Anterior cingulate cortex (tissue), 58 donors: ENCODE measurements at regions not wholly inside any gene's neighbourhood (a gene's known extent, or its start where the extent isn't known, plus 50 kb on each side); places are given as distances from the start of the nearest gene placed in this dataset.
A peak's percentile ranks its signal among the peaks of the same experiment; 100 is the strongest.
"Not testable (repeated sequence)": the region's sequence is repeated elsewhere in the genome, so short reads cannot be mapped to it uniquely, and the experiment has no call there.

Experiments
- DNase-seq, 58 donors: peaks; one replicate each; lab custom pipeline; 2025; lab: John Stamatoyannopoulos, UW

DNA sequence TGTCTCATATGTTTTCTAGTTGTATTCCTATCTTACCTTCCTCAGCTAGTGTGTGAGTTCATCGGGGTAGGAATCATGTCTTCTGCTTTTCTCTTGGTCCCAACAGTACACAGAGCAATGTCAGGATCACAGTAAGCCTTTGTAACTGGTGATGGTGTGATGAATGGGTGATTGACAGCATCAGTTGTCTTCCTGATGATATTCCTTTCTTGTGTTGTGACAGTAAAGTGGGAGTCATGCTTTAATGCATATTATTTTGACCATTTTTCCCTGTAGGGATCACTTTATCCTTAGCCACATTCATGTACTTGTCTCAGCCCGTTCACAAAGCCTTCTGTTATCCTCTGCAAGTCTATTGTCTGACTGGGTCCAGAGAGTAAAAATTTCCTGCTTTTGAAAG lies 501.7 kb downstream of the UTRN start:
- DNase-seq = no peak

DNA sequence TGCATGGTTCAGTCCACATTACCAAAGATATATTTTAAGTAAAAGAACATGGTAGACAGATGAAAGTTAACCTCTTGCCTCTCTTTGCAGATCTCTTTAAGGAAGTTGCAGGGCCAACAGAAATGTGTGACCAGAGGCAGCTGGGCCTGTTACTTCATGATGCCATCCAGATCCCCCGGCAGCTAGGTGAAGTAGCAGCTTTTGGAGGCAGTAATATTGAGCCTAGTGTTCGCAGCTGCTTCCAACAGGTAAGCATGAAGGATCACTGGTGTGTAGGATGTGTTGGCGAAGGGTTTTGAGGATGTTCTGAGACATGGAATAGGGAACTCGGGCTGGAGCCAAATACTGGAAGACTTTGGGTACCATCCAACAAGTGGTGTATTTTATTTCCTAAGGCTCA lies 508.6 kb downstream of the UTRN start:
- DNase-seq = peak in 4 of 58 donors; percentile 1 to 50 (median 12)

DNA sequence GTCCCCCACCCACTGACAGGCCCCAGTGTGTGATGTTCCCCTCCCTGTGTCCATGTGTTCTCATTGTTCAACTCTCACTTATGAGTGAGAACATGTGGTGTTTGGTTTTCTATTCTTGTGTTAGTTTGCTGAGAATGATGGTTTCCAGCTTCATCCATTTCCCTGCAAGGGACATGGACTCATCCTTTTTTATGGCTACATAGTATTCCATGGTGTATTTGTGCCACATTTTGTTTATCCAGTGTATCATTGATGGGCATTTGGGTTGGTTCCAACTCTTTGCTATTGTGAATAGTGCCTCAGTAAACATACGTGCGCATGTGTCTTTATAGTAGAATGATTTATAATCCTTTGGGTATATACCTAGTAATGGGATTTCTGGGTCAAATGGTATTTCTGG lies 509.9 kb downstream of the UTRN start:
- DNase-seq = not testable (repeated sequence)

DNA sequence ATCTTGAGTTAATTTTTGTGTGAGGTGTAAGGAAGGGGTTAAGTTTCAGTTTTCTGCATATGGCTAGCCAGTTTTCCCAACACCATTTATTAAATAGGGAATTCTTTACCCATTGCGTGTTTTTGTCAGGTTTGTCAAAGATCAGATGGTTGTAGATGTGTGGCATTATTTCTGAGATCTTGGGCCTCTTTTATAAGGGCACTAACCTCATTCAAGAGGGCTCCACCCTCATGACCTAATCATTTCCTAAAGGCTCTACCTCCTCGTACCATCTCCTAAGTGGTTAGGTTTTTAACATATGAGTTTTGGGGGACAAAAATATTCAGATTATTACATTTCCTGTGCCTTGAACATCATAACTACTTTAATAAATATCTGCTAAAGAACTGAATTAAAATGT lies 510.9 kb downstream of the UTRN start:
- no peak for DNase-seq

DNA sequence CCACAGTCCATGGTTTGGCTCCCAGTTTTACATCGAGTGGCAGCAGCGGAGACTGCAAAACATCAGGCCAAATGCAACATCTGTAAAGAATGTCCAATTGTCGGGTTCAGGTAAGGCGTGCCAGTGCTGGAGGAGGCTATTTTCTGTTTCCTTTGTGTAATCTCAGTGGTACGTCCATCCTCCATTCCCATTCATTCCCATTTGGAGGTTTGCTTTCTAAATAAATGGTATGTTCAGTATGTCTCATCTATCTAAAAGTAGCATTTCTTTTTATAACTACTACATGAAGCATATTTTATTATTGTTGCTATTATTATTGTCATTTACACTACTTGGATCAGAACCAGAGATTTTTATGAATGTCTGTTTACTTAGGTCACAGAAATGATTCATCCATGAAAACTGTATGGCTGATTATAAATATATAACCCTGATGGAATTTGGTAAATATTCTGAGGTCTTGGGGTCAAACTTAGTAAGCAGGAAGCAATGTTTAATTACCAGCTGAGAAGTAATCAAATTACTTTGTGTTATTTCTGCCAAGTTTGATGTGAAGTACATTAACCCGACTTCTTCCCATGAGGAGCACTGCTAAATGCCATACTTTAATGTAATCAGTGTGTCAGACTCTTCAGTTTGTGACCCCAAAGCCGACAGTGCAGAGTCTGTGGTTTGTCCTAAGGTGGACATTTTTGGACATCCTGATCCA lies 512.9 kb downstream of the UTRN start:
- DNase-seq = no peak

DNA sequence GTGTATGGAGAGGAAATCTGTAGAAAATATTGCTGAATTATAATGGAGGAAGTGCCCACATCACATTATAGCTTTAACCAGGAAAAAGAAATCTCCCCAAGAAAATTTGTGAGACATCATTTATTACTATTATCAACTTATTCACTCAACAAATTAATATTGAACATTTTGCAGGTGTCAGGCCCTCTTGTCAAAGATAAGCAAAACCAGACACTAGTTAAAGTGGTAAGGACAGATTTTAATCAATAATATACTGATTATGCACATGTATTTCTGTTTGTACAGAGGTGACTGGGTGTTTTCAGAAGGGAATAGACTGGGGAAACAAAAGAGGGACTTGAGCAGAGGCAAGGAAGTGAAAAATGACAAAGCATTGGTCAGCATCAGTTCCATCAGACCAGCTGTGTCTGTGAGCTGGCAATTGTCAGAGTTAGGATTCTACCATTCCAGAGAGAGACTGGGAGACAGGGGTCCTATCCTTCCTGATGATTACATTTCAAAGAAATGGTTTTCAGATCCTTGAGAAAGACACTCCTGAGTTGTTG lies 519.2 kb downstream of the UTRN start:
- no peak for DNase-seq

DNA sequence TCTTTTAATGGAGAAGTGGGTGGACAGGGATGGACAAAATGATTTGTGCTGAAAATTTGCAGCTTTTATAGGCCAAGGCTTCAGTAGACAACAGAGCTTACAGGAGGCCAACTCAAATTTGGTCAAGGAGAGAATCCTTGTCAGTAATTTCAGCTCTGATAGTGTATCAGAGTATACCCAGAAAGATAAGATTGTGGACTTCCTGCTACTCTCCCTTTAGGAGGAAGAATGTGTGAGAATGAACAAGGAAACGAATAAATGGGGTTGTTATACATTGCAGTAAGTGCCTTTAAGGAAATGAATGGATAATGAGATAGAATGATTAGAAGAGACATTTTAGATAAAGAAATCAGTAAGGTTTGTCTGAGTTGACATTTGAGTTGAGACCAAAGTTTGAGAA lies 519.9 kb downstream of the UTRN start:
- DNase-seq = no peak

DNA sequence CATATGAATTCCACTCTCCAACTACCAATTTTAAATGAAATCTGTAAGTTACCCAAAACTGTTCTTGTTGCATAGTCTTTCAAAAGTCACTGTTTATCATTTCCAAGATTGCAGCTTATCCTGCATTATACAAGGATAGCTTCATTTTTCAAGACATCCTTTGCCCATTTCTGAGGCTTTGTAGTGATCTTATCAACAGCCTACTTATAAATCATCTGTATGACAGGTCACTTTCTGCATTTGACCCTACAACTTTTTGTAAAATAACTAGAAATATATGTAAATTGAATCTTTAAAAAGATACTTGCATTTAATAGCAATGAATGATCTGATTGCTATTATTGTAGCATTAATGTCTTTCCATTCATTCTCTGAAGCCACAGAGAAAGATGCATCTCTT lies 521.1 kb downstream of the UTRN start:
- DNase-seq = no peak

DNA sequence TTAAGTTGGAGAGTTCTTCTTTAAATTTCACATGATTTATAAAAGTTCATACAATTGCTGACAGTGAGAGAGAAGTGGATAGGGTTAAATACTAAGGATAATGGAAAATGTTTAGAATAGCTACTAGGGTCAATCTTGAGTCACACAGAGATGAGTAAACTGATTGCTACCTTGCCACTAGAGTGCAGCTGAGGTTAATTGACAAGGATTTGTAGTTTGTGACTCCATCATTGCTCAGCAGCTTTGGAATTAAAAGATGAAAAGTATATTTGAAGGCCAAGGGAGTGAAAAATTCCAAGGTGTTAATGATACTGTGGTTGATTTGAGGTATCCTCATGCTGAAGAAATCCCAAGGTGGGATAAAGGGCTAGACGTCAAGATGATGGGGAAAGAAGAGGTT lies 524.0 kb downstream of the UTRN start:
- no peak for DNase-seq

DNA sequence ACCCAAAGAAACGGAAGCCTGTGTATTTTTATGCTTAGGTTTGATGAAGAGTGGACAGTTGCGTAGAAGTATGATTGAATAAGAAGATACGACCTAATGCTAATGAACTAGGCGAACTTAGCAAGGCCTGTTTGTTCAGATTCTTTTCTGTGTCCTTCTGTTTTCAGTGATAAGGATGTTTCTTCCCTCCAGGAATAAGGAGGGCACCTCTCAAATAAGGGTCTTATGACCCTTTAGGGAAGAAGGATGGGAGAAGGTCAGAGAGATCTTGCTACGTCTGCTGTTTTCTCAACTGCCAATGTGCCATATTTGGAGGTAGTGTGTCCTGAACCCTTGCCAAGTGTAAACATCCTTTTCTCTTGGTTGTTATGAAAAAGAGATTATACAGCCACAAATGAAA lies 524.8 kb downstream of the UTRN start:
- no peak for DNase-seq

DNA sequence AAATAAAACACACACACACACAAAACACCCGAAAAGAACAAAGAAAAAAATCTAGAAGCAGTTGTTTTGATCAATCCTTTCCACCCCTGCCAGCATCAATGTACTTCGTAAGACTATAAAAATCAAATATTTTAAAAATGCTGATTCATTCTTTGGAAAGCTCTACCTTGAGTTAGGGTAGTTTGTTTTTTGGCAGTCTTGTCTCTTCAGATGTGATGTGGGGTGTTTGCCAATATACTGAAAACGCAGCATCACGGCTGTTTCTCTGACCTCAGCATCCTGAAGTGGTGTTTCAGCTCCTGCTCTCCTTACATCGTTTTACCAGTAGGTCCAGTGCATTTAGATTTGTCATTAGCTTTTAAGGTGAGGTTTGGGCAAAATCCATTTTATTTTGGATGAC lies 526.0 kb downstream of the UTRN start:
- DNase-seq = no peak

DNA sequence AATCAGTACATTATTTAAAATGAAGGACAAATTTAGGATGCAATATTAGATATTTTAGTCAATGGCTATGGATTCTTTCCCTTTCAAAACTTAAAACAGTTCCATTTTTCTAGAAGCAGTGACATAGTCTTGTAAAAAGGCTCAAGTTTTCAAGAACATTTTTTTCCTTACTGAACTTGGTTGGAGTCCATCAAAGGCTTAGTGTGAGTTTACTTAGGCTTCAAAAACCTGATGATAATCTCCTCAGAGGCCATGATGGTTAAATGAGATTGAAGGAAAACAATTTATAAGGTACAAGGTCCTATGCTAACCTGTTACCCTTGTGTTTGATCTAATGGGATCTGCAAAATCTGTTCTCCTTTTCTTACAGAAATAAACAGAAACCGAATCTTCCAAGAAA lies 531.8 kb downstream of the UTRN start:
- DNase-seq = no peak

DNA sequence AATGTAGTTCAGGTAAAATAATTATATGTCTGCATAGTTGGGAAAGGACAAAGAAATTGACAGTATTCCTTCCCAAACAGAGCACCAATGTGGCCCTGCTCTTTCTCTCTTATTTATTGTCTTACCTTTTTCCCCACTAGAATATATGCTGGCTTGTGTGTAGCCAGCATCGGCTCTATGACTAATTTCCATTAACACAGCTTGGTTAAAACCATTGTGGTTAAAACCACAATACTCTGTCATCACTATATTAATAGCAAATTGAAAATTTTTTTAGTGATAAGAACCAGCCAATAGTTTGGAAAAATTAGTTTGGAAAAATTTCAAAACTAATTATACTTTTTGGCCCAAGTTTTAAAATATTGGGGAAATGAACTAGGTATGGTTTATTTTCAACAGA lies 535.1 kb downstream of the UTRN start:
- no peak for DNase-seq

DNA sequence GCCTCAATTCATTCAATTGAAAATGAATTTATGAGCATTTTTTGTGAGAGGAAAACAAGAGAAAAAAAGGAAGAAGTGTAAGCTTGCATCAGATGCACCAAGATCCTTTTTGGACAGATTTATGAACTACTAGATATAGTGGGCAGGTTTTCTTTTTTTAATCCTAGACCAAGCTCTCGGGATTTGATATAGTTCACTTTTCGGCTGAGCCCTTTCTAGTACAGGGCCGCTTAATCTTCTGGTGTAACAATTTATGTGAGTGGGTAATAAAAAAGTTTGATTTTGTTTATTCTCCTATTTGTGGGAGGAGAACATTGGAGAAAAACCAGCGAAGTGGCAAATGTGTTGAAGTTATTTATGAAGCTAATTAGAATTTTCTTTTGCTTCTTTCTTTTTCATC lies 538.0 kb downstream of the UTRN start:
- no peak for DNase-seq

DNA sequence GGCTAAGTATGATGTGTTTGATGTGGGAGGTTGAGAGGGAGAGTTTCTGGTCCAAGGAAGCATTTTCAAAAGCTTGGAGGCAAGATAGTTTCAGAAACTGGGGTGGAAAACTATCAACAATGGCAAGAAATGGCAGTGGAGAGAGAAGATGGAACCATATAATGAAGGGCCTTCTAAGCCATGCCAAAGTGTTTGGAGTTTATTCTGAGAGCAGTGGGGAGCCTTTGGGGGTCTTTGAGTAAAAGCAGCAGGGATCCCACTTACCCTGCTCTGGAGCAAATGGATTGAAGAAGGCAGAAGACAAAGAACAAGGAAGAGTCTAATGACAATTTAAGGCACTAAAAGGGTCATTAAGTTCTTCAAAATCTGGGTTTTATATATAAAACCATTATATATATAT lies 538.9 kb downstream of the UTRN start:
- no peak for DNase-seq

DNA sequence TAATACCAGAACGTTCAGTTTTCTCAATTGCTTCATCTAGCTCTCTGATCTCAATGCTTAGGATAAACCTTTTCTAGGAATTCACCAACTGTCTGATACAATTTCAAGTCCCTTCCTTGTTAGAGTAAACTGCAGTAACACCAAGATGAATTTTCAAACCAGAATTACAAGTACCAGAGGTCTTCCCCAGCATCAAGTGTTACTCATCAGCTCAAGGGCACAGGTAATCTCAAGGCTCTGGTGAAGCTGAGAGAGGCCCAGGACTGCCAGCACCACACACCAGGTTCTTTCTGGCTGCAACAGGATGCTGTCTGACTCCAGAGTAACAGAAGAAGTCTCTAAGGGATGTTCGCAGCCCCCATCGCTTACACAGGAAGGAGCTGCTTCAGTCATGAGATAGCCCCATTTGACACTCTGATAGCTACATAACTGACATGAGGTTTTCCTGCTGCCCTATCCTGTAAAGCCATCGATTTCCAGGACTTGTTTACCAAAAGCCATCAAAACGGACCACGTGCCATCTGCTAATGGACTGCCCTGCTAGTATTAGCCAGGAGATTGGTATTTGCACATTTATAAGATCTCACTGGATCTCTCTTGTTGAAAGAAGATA lies 549.4 kb downstream of the UTRN start:
- DNase-seq = no peak

DNA sequence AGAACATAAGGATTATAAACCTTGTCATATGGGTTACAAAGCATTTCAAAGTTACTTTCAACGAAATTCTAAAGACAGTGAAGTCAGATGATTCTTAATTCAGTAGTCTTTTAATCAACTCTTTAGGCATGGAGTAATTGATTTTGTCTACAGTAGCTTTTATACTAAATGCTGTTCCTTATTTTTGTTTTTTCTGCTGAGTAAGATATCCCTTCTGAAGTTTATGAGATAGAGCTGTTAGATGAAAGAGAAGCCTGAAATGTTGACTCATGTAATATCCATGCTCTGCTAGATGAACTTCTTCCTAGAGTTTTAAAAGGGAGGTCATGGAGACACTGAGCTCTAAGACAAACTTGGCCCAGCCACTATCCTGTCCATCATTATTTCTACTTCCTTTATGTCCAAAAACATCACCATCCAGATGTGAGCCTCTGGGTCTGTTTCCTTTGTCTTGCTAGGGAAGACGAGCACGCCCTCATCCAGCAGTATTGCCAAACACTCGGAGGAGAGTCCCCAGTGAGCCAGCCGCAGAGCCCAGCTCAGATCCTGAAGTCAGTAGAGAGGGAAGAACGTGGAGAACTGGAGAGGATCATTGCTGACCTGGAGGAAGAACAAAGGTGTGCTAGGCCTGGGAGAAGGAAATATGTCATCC lies 550.3 kb downstream of the UTRN start:
- DNase-seq = no peak

DNA sequence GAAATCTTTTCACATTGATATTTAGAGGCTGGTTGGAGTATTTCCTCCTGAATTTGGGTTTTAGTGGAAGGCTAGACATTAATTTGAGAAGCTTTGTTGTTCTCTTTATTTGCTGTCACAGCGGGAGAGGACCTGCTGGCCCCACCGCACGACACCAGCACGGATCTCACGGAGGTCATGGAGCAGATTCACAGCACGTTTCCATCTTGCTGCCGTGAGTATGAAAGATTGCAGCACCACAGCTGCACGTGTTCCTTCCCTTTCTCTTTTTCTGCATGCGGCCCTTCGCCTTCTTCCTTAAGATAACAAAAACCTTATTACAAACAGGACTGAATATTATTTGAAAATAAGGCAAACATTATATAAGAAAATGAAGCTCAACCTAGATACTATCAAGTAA lies 555.5 kb downstream of the UTRN start:
- DNase-seq = no peak

DNA sequence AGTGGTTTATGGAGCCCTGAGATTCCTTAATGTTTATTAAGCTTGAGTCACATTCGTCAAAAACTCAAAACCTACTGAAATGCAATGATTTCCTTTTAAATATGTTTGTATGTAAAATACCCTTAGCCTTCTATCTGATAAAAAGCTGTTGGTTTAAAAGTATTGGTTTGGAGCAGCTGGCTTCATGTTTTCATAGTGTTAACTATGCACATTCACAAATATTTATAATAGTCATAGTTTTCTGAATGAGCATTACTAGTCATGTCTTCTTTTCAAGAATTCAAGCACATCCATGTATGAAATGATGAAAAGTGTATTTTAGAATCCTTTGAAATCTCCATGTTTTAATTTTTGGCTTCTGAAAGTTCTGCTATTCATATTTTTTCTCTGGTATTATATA lies 558.6 kb downstream of the UTRN start:
- no peak for DNase-seq

DNA sequence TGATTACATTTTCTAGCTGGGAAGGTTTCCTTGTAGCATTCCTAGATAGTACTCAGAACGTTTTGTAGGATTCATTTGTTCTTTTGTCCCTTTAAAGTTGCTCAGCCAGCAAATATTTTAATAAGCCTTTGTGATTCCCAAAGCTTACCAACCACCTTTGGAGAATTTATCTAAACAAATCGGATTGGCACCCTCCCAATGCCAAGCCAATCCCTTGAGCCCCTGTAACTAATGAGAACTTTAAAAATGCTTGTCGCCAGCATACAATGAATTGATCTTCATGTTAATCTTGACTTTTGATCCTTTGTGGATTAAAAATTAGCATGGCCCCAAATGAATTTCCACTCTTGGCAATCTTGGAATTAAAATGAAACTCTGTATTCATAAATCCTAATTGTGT lies 559.5 kb downstream of the UTRN start:
- DNase-seq = no peak

DNA sequence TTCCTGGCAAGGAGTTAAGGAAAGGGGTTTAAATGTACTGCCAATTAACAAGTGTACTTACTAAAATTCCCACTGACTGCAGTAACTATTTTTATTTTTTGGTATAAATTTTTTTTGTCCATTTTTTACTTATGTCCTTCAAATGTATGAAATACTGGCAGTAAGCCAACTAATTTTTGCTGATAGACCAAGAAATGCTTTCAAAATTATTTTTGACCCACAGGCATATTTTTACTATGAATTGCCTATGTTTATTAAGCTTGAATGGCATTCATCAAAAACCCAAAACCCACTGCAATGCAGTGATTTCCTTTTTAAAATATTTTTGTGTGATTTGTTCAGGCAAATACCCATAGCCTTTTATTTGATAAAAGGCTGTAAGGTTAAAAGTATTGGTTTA lies 560.1 kb downstream of the UTRN start:
- DNase-seq = no peak

DNA sequence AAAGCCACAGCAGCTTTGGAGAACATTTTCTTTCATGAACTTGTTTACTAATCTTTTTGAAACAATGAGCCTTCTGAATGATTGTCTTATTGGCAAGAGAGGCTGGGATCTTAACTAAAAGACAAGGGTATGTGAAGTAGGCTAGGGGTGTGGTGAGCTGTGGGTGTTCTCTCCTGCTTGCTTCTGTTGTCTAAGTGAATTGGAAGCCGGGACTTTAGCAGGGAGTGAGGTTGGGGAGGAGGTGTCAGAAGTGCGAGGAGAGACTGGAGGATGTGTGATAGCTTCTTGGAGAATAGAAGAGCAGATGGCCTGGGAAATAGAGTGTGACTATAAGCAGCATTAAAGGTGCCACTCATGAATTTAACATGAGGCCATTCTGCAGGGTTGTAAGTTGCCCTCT lies 562.8 kb downstream of the UTRN start:
- peak in 24 of 58 donors; percentile 2 to 81 (median 16) for DNase-seq
